HEK293T (cell line): ENCODE measurements at regions not wholly inside any gene's neighbourhood (a gene's known extent, or its start where the extent isn't known, plus 50 kb on each side); places are given as distances from the start of the nearest gene placed in this dataset.

ENCODE experiments used
- CTCF ChIA-PET: fragments of 350-600 bp; formaldehyde crosslinking; extraction: SDS; loops from one replicate; lab custom pipeline; 2021; ENCODE audit warnings: antibody characterized with exemption, inconsistent platforms; lab: Yijun Ruan, JAX
- POLR2A ChIA-PET: fragments of 350-600 bp; formaldehyde crosslinking; extraction: SDS; loops from one replicate; lab custom pipeline; 2020; ENCODE audit warnings: antibody characterized with exemption, inconsistent platforms; lab: Yijun Ruan, JAX
- DNase-seq: peaks from one replicate; pipeline ENCODE4 v3.0.0; 2012; ENCODE audit warnings: mixed read lengths; ENCODE audit errors: extremely low spot score
- ARNT ChIP-seq: fragments of 450-650 bp; IDR thresholded peaks from 2 replicates; pipeline ENCODE4 v1.6.1; 2017; ENCODE audit warnings: mild to moderate bottlenecking
- BHLHE40 ChIP-seq: fragments of 450-650 bp; IDR thresholded peaks from 2 replicates; pipeline ENCODE4 v1.6.1; 2016; ENCODE audit warnings: mild to moderate bottlenecking, moderate library complexity, borderline replicate concordance
- CTBP1 ChIP-seq: fragments of 450-650 bp; IDR thresholded peaks from 2 replicates; pipeline ENCODE4 v1.6.1; 2016; ENCODE audit warnings: borderline replicate concordance
- ELF4 ChIP-seq: fragments of 450-650 bp; IDR thresholded peaks from 2 replicates; pipeline ENCODE4 v1.6.1; 2017; ENCODE audit warnings: antibody characterized with exemption
- FOXA1 ChIP-seq: fragments of 450-650 bp; IDR thresholded peaks from 2 replicates; pipeline ENCODE4 v1.6.1; 2016; ENCODE audit warnings: mild to moderate bottlenecking
- FOXK2 ChIP-seq: fragments of 450-650 bp; IDR thresholded peaks from 2 replicates; pipeline ENCODE4 v1.6.1; 2016; ENCODE audit warnings: mild to moderate bottlenecking
- FOXM1 ChIP-seq: fragments of 450-650 bp; IDR thresholded peaks from 2 replicates; pipeline ENCODE4 v1.6.1; 2017; ENCODE audit warnings: mild to moderate bottlenecking, borderline replicate concordance
- HDGF ChIP-seq: fragments of 450-650 bp; IDR thresholded peaks from 2 replicates; pipeline ENCODE4 v1.6.1; 2017; ENCODE audit warnings: antibody characterized with exemption, borderline replicate concordance
- L3MBTL2 ChIP-seq: fragments of 450-650 bp; conservative IDR thresholded peaks from 2 replicates; pipeline ENCODE4 v1.6.1; 2016; ENCODE audit warnings: mild to moderate bottlenecking
- LEF1 ChIP-seq: fragments of 450-650 bp; IDR thresholded peaks from 2 replicates; pipeline ENCODE4 v1.6.1; 2017; ENCODE audit warnings: mild to moderate bottlenecking, borderline replicate concordance
- NFRKB ChIP-seq: fragments of 450-650 bp; IDR thresholded peaks from 2 replicates; pipeline ENCODE4 v1.6.1; 2016; ENCODE audit warnings: mild to moderate bottlenecking, moderate library complexity
- PKNOX1 ChIP-seq: fragments of 450-650 bp; IDR thresholded peaks from 2 replicates; pipeline ENCODE4 v1.6.1; 2016
- SP1 ChIP-seq: fragments of 450-650 bp; IDR thresholded peaks from 2 replicates; pipeline ENCODE4 v1.6.1; 2017
- SUZ12 ChIP-seq: fragments of 450-650 bp; IDR thresholded peaks from 2 replicates; pipeline ENCODE4 v1.6.1; 2016; ENCODE audit warnings: mild to moderate bottlenecking
- TARDBP ChIP-seq: fragments of 450-650 bp; IDR thresholded peaks from 2 replicates; pipeline ENCODE4 v1.6.1; 2016
- ZNF384 ChIP-seq: fragments of 450-650 bp; IDR thresholded peaks from 2 replicates; pipeline ENCODE4 v1.6.1; 2016

- ChIA-PET CTCF (no interaction called here), POLR2A (no interaction called here)
- TF ChIP-seq HDGF (no peak), PKNOX1 (no peak), SP1 (no peak), SUZ12 (no peak), FOXM1 (no peak), NFRKB (no peak), BHLHE40 (no peak), LEF1 (no peak), CTBP1 (no peak)
- DNase-seq, result no peak
Measured at GRCh38 chr5:13477118-13477737, 467.3 kb downstream of the DNAH5 start.

DNA sequence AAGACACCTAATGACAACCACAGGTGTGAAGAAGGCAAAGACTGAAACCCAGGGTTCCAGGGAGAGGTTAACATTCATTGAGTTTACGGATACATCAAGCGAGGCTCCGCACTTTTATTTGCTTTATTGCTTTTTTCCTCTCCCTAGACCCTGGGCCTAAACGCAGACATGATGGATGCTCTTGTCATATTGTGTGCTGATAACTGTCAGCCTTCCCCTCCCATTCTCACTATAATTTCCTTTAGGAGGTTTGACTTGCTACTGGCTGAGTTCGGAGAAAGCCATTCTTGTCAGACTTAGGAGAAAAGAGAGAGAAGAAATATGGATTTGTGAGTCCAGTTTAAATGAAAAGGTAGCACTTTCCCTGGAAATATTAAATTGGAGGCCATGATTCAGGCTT is 471.6 kb downstream of the DNAH5 start:
- ChIA-PET POLR2A (no interaction called here), CTCF (no interaction called here)
- DNase-seq, result no peak
- TF ChIP-seq LEF1 (no peak), PKNOX1 (no peak), FOXM1 (no peak), ARNT (no peak)

DNA sequence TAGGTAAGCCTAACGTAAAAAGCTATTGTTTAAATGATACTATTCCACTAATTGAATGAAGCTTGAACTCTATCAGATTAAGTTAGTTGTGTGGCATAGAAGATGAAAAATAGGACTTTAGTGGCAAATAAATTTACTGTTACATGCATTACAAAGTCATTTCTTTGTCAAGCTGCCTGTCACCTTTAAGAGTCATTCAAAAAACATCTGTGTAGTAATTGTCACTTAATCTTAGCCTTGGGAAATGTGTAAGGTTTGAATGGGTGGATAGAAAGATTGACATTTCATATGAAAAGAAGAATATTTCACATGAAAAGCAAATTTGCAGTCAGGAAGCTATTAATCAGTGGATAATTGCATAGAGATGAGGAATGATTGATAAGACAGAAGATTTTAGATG is 473.5 kb downstream of the DNAH5 start:
- POLR2A ChIA-PET, result no interaction called here
- TF ChIP-seq L3MBTL2 (no peak), ZNF384 (no peak), SUZ12 (no peak), BHLHE40 (no peak), FOXM1 (no peak), NFRKB (no peak), LEF1 (no peak), TARDBP (no peak), FOXK2 (no peak), ELF4 (no peak), ARNT (no peak)
- CTCF ChIA-PET, result no interaction called here
- DNase-seq, result no peak

- TF ChIP-seq SUZ12 (no peak), HDGF (no peak), ZNF384 (no peak), ELF4 (no peak), PKNOX1 (no peak), BHLHE40 (no peak), FOXK2 (no peak), FOXM1 (no peak)
- no peak for DNase-seq
- ChIA-PET POLR2A (no interaction called here), CTCF (no interaction called here)
Measured at GRCh38 chr5:13470263-13470662, 474.2 kb downstream of the DNAH5 start.

- DNase-seq, result no peak
- POLR2A ChIA-PET, result no interaction called here
Measured at GRCh38 chr5:13464532-13465193, 479.8 kb downstream of the DNAH5 start.

More at GRCh38 chr5:13464532-13465193, 479.8 kb downstream of the DNAH5 start:
- TF ChIP-seq FOXA1, result no peak
- no peak for TF ChIP-seq NFRKB
- no peak for TF ChIP-seq HDGF
- no peak for TF ChIP-seq ZNF384
- TF ChIP-seq PKNOX1, result no peak
- TF ChIP-seq CTBP1, result no peak
- TF ChIP-seq FOXK2, result no peak
- no peak for TF ChIP-seq ELF4
- no peak for TF ChIP-seq L3MBTL2
- TF ChIP-seq ARNT, result no peak
- TF ChIP-seq BHLHE40, result no peak
- TF ChIP-seq TARDBP, result no peak
- no peak for TF ChIP-seq LEF1
- TF ChIP-seq SUZ12, result no peak
- TF ChIP-seq SP1, result no peak
- CTCF ChIA-PET, result no interaction called here
